Activated CD4-positive, alpha-beta T cell treated with anti-CD3 and anti-CD28 coated beads, Interleukin-2, amount 50 U/mL, for 4 hours (primary cell): ENCODE measurements at regions not wholly inside any gene's neighbourhood (a gene's known extent, or its start where the extent isn't known, plus 50 kb on each side); places are given as distances from the start of the nearest gene placed in this dataset.
"Not testable (repeated sequence)": the region's sequence is repeated elsewhere in the genome, so short reads cannot be mapped to it uniquely, and the experiment has no call there.

ENCODE experiments used
- DNase-seq, 2 experiments: peaks; one replicate each; pipeline ENCODE4 v3.0.0-alpha.2; 2020

- DNase-seq, result no peak
Observed at GRCh38 chr22:47356511-47357011, 594.1 kb downstream of the TBC1D22A start.

DNA sequence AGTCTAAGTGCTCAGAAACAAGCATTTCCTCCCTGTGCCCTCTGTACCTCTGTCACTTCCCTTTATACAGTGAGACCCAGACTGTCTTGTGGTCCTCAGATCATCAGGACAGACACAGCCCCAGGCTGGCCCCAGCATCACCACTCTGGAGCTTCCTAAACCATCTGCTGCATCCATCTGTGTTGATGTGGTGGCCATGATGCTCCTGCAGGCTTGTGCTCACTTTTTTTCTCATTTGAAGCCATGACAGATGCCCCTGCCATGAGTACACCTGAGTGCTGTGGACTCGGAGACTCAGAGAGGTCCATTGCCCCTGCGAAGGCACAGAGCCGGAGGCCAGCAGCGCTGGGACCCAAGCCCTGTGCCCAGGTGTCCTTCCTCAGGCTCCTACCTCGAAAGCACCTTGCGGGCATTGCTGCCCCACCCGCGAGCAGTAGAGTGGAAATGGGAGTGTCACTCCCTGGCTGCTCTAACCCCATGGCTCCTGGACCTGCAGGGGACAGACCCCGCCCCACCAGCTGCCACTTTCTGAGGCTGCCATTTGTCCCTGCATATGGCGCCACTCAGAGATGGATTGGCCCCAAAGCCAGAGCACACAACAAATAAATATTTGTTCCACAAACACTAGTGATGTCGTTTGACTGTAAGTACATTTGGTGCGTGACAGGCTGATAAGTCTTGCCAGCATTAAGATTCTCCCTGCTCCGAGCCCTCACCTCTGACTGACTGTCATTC, 593.5 kb downstream of the TBC1D22A start:
- no peak for DNase-seq

GRCh38 chr22:47355388-47355725, 592.9 kb downstream of the TBC1D22A start:
- DNase-seq, result no peak

DNA sequence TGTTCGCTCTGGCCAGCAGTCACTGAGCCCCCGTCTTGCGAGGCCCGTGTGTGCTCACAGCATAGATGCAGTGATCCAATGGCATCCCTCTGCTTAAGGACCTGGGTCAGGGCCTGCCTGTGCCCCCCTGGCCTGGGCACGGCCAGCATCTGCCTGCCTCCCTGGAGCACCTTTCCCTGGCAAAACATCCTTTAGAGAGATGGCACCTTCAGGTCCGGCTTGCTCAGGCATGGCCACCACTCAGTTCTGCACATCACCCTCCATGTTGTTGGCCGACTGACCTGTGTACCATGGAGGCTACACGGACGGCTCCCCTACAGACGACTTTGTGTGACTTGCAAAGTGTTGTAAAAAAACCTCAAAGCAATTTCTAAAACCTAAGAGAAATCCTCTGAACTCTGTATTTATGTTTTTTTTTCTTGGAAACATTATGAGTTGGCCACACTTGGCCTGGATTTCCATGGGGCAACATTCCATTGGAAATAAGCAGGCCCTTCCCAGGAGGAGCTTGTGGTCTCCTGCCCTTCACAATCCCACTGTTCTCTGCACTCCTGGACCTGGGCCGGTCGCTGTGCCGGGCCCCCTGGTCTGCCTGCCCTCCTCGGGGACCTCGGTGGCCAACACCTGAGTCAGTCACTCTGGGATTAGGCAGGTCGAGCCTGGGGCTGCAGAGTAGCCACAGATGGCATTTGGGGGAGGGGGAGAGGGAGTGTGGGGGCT, 592.4 kb downstream of the TBC1D22A start:
- no peak for DNase-seq

GRCh38 chr22:47352920-47353700, 590.7 kb downstream of the TBC1D22A start:
- no peak for DNase-seq

DNA sequence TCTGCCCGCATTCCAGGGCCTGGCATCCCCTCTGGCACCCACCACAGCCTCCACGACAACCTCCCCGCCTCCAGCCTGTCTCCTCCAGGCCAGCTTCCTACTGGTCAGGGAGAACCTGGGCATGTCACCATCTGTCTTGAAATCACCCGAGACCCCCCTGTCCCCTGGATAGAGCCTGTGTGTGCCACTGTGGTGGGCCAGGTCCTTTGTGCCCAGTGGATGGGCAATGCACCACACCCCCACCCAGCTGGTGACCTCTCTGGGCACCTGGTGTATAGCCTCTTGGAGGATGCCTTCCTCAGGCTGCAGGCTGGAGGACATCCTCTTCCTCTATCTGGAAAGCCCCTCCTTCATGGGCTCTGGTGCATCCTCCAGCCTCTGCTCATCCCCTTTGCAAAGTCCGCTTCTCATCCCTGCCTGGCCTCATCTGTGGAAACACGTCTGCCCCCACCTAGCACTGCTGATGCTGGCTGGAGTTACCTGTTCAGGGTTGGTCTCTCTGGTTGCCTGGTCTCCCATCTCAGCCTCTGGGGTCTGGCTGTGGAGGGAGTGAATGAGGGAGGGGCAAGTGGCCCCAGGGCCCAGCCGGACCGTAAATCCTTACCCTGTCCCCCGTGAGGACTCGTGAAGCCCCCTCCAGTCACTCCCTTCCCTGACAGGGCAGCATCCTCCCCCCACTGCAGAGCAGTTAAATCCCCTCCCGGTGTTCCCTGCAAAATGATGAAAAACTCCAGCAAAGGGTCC, 589.6 kb downstream of the TBC1D22A start:
- no peak for DNase-seq

DNA sequence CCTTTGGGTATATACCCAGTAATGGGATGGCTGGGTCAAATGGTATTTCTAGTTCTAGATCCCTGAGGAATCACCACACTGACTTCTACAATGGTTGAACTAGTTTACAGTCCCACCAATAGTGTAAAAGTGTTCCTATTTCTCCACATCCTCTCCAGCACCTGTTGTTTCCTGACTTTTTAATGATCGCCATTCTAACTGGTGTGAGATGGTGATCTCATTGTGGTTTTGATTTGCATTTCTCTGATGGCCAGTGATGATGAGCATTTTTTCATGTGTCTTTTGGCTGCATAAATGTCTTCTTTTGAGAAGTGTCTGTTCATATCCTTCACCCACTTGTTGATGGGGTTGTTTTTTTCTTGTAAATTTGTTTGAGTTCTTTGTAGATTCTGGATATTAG, 583.8 kb downstream of the TBC1D22A start:
- not testable (repeated sequence) for DNase-seq

- DNase-seq, result no peak
Observed at GRCh38 chr22:47345025-47345424, 582.6 kb downstream of the TBC1D22A start.

GRCh38 chr22:47344414-47344813, 582.0 kb downstream of the TBC1D22A start:
- DNase-seq, result no peak

DNA sequence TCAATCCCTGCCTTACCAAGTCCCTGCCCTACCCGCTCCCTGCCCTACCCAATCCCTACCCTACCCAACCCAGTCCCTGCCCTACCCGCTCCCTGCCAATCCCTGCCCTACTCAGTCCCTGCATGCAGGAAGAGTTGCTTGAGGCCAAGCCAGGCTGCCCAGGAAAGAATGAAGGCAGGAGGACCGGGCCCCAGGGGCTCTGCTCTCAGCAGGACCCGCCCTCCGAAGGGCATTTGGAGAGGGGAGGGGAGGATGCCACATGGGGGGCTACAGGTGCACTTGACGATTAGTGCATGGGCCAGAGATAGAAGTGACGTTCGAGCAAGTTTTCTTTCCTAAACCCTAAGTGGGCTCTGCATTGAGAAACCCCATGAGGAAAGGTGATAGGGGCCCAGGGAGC, 581.2 kb downstream of the TBC1D22A start:
- DNase-seq, result no peak

GRCh38 chr22:47342446-47342845, 580.0 kb downstream of the TBC1D22A start:
- DNase-seq, result no peak

DNA sequence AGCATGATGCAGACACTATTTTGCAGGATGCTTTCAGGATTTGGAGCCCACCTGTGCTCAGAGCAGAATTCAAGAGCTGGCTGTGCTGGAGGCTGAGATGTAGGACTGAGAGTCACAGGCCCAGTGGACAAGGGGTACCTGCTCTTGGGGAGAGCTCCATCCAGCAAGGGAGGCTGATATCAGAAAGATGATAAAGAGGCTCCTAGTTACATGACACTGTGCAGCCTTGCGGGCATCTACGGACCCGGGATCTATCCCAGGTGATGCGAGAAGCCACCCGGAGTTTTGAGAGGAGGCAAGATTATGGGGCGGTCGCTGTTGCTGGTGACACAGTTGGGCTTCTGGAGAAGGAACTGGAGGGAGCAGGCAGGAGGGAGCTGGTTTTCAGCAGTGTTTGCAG, 579.0 kb downstream of the TBC1D22A start:
- DNase-seq, result no peak

DNA sequence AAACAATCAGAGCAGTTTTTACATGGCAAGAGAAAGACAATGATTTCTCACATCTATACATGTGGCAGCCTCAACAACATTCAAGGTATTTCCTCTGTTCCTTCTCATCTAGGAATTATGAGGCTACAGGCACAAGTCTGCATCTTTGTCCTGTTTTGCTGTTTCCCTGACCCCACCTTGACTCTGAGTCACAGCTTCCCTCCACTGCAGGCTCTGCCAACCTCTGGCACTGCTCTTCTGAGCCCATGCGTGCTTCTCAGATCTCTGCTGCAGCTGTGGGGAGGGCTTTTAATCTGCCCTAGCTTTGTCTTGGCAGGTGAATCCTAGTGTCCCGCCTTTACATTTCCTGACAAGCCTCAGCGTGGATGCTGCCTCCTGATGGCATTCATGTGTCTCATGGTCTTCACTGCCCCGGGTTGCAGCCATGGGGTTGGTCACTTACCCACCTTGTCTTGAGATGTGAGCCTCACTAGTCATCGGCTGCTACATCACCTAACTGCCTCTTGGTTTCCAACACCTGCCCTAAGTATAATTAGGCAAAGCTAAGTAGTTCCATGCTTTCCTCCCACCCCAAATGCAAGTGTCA, 578.5 kb downstream of the TBC1D22A start:
- no peak for DNase-seq

- DNase-seq, result no peak
Observed at GRCh38 chr22:47337161-47337621, 574.7 kb downstream of the TBC1D22A start.

GRCh38 chr22:47335958-47336357, 573.5 kb downstream of the TBC1D22A start:
- no peak for DNase-seq

GRCh38 chr22:47335460-47335859, 573.0 kb downstream of the TBC1D22A start:
- DNase-seq, result no peak

GRCh38 chr22:47334601-47335000, 572.2 kb downstream of the TBC1D22A start:
- no peak for DNase-seq

- no peak for DNase-seq
Observed at GRCh38 chr22:47333625-47334024, 571.2 kb downstream of the TBC1D22A start.

GRCh38 chr22:47332246-47332980, 570.0 kb downstream of the TBC1D22A start:
- no peak for DNase-seq

GRCh38 chr22:47331750-47332149, 569.3 kb downstream of the TBC1D22A start:
- DNase-seq, result no peak
